Osteoblast (primary cell): ENCODE measurements at regions not wholly inside any gene's neighbourhood (a gene's known extent, or its start where the extent isn't known, plus 50 kb on each side); places are given as distances from the start of the nearest gene placed in this dataset.
A peak's percentile ranks its signal among the peaks of the same experiment; 100 is the strongest.

Source experiments
- DNase-seq: peaks from one replicate; pipeline ENCODE4 v3.0.0; 2011; ENCODE audit warnings: low spot score, mixed read lengths; ENCODE audit not compliant: insufficient read length; ENCODE audit errors: missing footprints
- H2AFZ ChIP-seq: 2 replicates; pipeline ENCODE4 v1.6.0; 2011; ENCODE audit warnings: mild to moderate bottlenecking, low read length
- H3K27ac ChIP-seq: 2 replicates; pipeline ENCODE4 v1.5.1; 2011; ENCODE audit warnings: mild to moderate bottlenecking, low read depth, low read length, moderate library complexity
- H3K27me3 ChIP-seq: 2 replicates; pipeline ENCODE4 v1.6.0; 2012; ENCODE audit warnings: mild to moderate bottlenecking, control low read depth, inconsistent platforms, low read length, moderate library complexity; ENCODE audit not compliant: insufficient read depth
- H3K36me3 ChIP-seq: 2 replicates; pipeline ENCODE4 v1.5.1; 2011; ENCODE audit warnings: mild to moderate bottlenecking, low read length, control low read depth, moderate library complexity; ENCODE audit not compliant: insufficient read depth
- H3K4me1 ChIP-seq: 2 replicates; pipeline ENCODE4 v1.5.1; 2011; ENCODE audit warnings: mild to moderate bottlenecking, low read length, control low read depth, moderate library complexity; ENCODE audit not compliant: insufficient read depth
- H3K4me2 ChIP-seq: 2 replicates; pipeline ENCODE4 v1.6.0; 2011; ENCODE audit warnings: mild to moderate bottlenecking, low read length; ENCODE audit not compliant: insufficient read depth
- H3K4me3 ChIP-seq: fragments of 200-600 bp; sonication (generic); 3 replicates; pipeline ENCODE4 v1.5.1; 2012; ENCODE audit warnings: mild to moderate bottlenecking, low read length, inconsistent platforms; ENCODE audit not compliant: insufficient read depth
- H3K79me2 ChIP-seq: 2 replicates; pipeline ENCODE4 v1.6.0; 2012; ENCODE audit warnings: mild to moderate bottlenecking, low read length, control low read depth, inconsistent platforms; ENCODE audit not compliant: insufficient read depth
- H3K9me3 ChIP-seq: 2 replicates; pipeline ENCODE4 v1.5.1; 2011; ENCODE audit warnings: low read depth, low read length, control low read depth
- H4K20me1 ChIP-seq: 2 replicates; pipeline ENCODE4 v1.6.0; 2012; ENCODE audit warnings: mild to moderate bottlenecking, low read length, control low read depth; ENCODE audit not compliant: insufficient read depth
- CTCF ChIP-seq: IDR thresholded peaks from 2 replicates; pipeline ENCODE4 v1.5.1; 2011; ENCODE audit warnings: mild to moderate bottlenecking, low read depth, low read length, moderate library complexity; ENCODE audit errors: extremely low read depth

DNA sequence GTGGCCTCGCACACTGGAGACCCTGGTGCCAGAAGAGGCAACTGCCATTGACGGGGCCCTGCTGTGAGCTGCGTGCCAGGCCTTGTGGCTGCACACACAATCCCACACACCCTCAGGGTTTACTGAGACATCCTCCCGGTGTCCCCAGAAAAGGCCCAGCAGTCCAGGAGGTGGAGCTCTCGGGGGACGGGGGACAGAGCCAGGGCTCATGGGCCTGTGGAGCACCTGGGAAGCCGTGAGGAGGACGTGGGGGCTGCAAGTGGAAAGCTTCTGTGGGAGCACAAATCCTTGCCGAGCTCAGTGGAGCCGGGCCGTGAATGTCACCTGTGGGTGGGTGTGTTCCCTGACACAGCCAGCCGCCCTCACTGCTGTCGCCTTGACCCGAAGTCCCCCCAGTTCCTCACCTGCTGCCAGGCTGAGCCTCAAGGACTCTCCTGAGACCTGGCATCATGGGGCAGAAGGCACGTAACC lies 609.7 kb downstream of the TBC1D22A start:
- Histone ChIP-seq H4K20me1 (no peaks in the 10 kb centered on the region), H3K4me1 (no peaks in the 10 kb centered on the region), H3K27ac (no peak overlapping the region), H3K27me3 (no peaks in the 10 kb centered on the region), H2AFZ (no peak overlapping the region), H3K36me3 (no peaks in the 10 kb centered on the region), H3K4me2 (no peak overlapping the region), H3K4me3 (no peak overlapping the region), H3K79me2 (no peaks in the 10 kb centered on the region), H3K9me3 (no peaks in the 10 kb centered on the region)
- DNase-seq = peak; percentile 65
- TF ChIP-seq CTCF = no peak

DNA sequence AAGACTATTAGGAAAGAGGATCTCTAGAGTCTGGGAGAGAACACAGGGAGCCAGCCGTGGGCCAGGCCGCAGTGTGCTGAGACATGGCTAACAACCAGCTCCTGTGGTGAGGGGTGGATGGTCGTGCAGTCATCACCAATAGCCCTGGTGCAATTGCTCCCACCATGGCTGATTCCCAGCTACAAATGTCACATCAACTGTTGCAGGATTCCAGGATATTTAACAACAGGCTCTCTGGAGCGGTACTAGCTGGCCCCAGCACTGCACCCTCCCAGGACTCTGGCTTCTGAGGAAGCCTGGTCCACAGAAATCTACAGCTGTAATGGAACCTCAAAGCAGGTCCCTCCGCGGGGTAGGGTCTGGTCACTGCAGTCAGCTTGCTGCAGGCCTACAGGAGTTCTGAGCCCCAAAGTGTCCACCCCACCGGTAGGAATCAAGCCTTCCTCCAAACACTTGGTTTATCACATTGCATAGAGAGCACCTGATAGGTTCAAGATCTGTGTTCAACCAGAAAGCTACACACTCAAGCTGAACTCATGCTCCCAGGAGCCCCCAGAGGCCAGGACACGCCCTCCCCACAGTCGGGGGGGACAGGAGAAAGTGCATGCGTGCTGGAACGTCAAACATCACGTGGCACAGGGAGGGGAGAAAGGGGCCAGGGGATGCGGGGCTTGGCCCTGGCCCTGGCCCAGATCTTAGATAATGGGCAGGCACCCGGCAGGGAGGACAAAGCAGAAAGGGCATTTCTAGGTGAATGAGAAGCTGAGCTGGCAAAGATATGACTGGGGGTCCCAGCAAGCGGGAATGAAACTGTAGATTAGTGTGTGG lies 609.0 kb downstream of the TBC1D22A start:
- peak; percentile 18 for DNase-seq
- Histone ChIP-seq H3K36me3 (no peaks in the 10 kb centered on the region), H3K4me2 (no peak overlapping the region), H3K79me2 (no peaks in the 10 kb centered on the region), H3K9me3 (no peaks in the 10 kb centered on the region), H3K27me3 (no peaks in the 10 kb centered on the region), H2AFZ (no peak overlapping the region), H4K20me1 (no peaks in the 10 kb centered on the region), H3K4me3 (no peak overlapping the region), H3K4me1 (no peaks in the 10 kb centered on the region), H3K27ac (no peak overlapping the region)
- TF ChIP-seq CTCF = no peak

DNA sequence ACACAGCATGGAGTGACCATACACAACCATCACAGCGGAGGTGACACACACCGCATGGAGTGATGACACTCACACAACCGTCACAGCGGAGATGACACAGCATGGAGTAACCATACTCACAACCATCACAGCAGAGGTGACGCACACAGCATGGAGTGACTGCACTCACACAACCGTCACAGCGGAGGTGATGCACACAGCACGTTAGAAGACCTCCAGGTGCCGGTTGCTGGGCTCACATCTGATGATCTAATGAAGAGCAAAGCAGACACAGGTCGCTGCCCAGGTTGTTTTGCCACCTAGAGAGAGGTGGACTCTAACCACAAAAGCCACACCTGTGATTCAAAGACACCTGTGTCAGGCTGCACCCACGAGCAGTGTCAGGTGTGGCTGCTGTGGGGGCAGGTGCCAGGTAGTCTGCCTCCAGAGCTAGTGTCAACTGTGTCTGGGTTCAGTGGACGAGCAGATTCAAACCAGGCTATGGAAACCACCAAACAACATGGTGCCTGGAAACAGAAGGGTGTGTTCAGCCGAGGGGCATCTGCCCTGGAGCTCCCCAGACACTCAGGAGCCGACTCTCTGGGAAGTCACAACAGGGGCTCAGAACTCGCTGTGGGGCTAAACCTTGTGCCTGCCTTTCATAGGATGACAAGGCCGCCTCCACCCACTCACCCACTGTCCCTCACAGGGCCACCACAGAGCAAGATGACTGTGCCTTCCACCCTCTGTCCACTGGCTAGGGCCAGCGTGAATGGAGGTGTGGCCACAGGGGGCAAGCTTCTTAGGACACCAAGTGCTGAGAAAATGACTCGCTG lies 608.2 kb downstream of the TBC1D22A start:
- DNase-seq = peak; percentile 39
- no peaks in the 10 kb centered on the region for H3K4me1 ChIP-seq

More for the DNA sequence above, 608.2 kb downstream of the TBC1D22A start:
- Histone ChIP-seq H3K27ac (no peak overlapping the region), H3K4me2 (no peak overlapping the region), H4K20me1 (no peaks in the 10 kb centered on the region), H3K27me3 (no peaks in the 10 kb centered on the region), H3K36me3 (no peaks in the 10 kb centered on the region), H2AFZ (no peak overlapping the region), H3K9me3 (no peaks in the 10 kb centered on the region), H3K79me2 (no peaks in the 10 kb centered on the region), H3K4me3 (no peak overlapping the region)
- TF ChIP-seq CTCF = no peak
